ENCODE measurements at regions not wholly inside any gene's neighbourhood (a gene's known extent, or its start where the extent isn't known, plus 50 kb on each side); places are given as distances from the start of the nearest gene placed in this dataset.
"Not testable (repeated sequence)": the region's sequence is repeated elsewhere in the genome, so short reads cannot be mapped to it uniquely, and the experiment has no call there.

DNA sequence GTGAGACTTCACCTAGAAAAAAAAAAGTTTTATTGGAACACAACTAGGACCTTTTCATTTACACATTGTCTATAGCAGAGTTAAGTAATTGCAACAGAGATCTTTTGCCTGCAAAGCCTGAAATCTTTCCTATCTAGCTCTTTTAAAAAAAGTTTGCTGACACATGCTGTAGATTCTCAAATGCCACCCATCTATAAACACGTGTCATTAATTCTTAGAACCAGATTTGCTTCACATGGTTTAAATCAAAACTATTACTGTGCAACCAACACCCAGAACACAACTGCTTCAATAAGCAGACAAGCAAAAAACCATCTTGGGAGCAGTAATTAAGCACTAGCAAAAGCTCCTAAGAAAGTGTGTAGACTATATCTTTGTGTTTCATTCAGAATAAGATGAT is 55.0 kb downstream of the OXSM start:
- H3K27me3 ChIP-seq (ENCODE audit: low read depth), result no peaks in the 10 kb centered on the region
- intact Hi-C loops (cut with micrococcal nuclease), result no loop called here
- TF ChIP-seq, protein P1, sequence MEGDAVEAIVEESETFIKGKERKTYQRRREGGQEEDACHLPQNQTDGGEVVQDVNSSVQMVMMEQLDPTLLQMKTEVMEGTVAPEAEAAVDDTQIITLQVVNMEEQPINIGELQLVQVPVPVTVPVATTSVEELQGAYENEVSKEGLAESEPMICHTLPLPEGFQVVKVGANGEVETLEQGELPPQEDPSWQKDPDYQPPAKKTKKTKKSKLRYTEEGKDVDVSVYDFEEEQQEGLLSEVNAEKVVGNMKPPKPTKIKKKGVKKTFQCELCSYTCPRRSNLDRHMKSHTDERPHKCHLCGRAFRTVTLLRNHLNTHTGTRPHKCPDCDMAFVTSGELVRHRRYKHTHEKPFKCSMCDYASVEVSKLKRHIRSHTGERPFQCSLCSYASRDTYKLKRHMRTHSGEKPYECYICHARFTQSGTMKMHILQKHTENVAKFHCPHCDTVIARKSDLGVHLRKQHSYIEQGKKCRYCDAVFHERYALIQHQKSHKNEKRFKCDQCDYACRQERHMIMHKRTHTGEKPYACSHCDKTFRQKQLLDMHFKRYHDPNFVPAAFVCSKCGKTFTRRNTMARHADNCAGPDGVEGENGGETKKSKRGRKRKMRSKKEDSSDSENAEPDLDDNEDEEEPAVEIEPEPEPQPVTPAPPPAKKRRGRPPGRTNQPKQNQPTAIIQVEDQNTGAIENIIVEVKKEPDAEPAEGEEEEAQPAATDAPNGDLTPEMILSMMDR (IDR thresholded peaks at IDR 0.05; ENCODE audit: borderline replicate concordance), result no peak
- no peaks in the 10 kb centered on the region for H3K36me3 ChIP-seq
- H3K4me1 ChIP-seq, result no peaks in the 10 kb centered on the region
- H3K4me3 ChIP-seq, result no peak overlapping the region
- no peaks in the 10 kb centered on the region for H3K9me3 ChIP-seq (replicated peaks)
- DNase-seq, result no peak
- H3K27ac ChIP-seq (replicated peaks), result no peak overlapping the region

DNA sequence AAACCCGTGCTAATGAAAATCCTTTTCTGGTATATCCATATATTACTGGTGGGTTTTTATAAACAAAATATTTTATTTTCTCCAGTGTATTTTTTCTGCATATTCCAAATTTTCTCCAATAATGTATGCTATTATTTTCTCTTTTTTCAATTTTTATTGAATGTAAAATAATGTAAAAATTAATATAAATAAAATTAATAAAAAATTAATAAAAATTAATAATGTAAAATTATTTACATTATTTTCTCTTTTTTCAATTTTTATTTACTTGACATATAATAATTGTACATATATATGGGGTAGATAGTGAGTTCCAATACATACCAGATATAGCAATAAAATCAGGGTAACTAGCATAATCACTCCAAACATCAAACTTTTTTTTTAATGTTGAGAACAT is 56.4 kb downstream of the OXSM start:
- intact Hi-C loops (cut with micrococcal nuclease), result no loop called here

DNA sequence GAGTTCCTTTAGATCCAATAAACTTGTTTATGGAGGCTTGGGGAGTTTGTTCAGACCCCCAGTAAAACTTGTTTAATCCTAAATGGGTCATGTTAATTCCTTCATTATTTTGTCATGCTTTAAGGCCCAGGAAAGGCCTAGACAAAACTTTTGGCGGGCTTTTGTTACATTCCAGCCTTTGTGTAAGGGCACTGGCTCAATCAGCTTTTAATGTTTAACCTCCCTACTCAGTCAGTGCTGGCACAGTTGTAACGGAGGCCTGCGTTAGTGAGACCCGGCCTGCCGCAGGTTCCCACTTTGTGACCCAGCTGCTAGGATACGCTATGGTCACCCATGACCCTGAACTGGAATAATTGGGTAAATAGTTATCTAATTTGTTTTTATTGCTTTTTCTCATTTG is 59.2 kb downstream of the OXSM start:
- TF ChIP-seq, protein P1 (IDR thresholded peaks at IDR 0.05; ENCODE audit: borderline replicate concordance), result no peak
- DNase-seq, result no peak
- Histone ChIP-seq H3K4me1 (no peaks in the 10 kb centered on the region), H3K4me3 (no peak overlapping the region), H3K9me3 (replicated peaks) (no peaks in the 10 kb centered on the region), H3K36me3 (no peaks in the 10 kb centered on the region), H3K27me3 (ENCODE audit: low read depth) (peaks cover 3% of the 10 kb centered on the region), H3K27ac (replicated peaks) (no peak overlapping the region)
- intact Hi-C loops (cut with micrococcal nuclease), result no loop called here

More for the DNA sequence above, 56.4 kb downstream of the OXSM start:
- H3K9me3 ChIP-seq (replicated peaks), result no peaks in the 10 kb centered on the region
- no peaks in the 10 kb centered on the region for H3K36me3 ChIP-seq
- H3K27ac ChIP-seq (replicated peaks), result no peak overlapping the region
- H3K27me3 ChIP-seq (ENCODE audit: low read depth), result no peaks in the 10 kb centered on the region
- H3K4me3 ChIP-seq, result no peak overlapping the region
- no peaks in the 10 kb centered on the region for H3K4me1 ChIP-seq
- no peak for DNase-seq
- TF ChIP-seq, protein P1 (IDR thresholded peaks at IDR 0.05; ENCODE audit: borderline replicate concordance), result no peak

DNA sequence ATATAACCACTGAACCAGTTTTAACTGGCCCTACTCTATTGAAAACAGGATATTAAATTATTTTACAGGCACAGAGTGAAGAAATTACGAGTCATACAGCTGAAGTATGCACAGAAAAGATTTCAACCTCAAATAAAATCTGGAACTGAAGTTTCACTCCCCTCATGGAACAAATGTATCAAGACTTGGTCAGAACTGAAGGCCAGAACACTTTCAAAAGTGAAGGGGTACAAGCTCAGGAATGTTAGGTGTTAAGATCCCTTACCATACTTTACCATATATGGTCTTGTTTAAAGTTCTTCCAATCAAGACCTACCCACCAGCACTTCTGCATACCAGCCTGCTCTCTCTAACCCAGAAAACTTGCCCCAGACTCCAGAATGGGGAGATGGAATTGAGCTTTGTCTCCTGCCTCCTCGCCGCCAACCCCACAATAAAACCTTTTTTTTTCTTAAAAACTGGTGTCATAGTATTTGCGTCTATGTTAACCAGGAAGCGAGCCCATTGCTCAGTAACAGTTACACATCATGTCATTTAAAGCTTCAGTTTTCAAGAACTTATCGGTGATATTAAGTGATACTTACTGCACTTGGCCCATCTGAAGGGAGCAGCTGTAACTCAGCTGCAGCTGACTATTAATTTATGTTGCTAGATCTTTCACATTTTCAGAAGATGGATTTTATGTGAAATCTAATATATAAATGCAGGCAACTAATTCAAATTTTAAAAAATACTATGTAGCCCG is 59.9 kb downstream of the OXSM start:
- DNase-seq, result no peak
- intact Hi-C loops (cut with micrococcal nuclease), result no loop called here
- H3K27me3 ChIP-seq (ENCODE audit: low read depth), result peaks cover 3% of the 10 kb centered on the region
- TF ChIP-seq, protein P1 (IDR thresholded peaks at IDR 0.05; ENCODE audit: borderline replicate concordance), result no peak
- H3K4me1 ChIP-seq, result no peaks in the 10 kb centered on the region
- no peaks in the 10 kb centered on the region for H3K36me3 ChIP-seq
- no peak overlapping the region for H3K4me3 ChIP-seq
- H3K9me3 ChIP-seq (replicated peaks), result no peaks in the 10 kb centered on the region
- H3K27ac ChIP-seq (replicated peaks), result no peak overlapping the region

DNA sequence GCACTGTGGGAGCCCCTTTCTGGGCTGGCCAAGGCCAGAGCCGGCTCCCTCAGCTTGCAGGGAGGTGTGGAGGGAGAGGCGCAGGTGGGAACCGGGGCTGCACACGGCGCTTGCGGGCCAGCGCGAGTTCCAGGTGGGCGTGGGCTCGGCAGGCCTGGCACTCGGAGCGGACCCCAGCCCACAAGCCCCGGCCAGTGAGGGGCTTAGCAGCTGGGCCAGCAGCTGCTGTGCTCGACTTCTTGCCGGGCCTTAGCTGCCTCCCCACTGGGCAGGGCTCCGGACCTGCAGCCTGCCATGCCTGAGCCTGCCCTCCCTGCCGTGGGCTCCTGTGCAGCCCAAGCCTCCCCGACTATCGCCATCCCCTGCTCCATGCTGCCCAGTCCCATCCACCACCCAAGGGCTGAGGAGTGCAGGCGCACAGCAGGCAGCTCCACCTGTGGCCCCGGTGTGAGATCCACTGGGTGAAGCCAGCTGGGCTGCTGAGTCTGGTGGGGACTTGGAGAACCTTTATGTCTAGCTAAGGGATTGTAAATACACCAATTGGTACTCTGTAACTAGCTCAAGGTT is 61.9 kb downstream of the OXSM start:
- H3K4me3 ChIP-seq; DNase-seq; intact Hi-C loops (cut with micrococcal nuclease); H3K27ac ChIP-seq (replicated peaks); H3K4me1 ChIP-seq; H3K36me3 ChIP-seq; H3K9me3 ChIP-seq (replicated peaks); H3K27me3 ChIP-seq (ENCODE audit: low read depth): not testable (repeated sequence)

GRCh38 chr3:25854214-25854613 is 64.3 kb downstream of the OXSM start:
- intact Hi-C loops (cut with micrococcal nuclease), result no loop called here
- TF ChIP-seq, protein P1 (IDR thresholded peaks at IDR 0.05; ENCODE audit: borderline replicate concordance), result no peak
- no peak overlapping the region for H3K27ac ChIP-seq (replicated peaks)

More at GRCh38 chr3:25854214-25854613, 64.3 kb downstream of the OXSM start:
- Histone ChIP-seq H3K36me3 (no peaks in the 10 kb centered on the region), H3K4me1 (no peaks in the 10 kb centered on the region), H3K27me3 (ENCODE audit: low read depth) (peaks cover 3% of the 10 kb centered on the region), H3K9me3 (replicated peaks) (no peaks in the 10 kb centered on the region), H3K4me3 (no peak overlapping the region)
- DNase-seq, result no peak
